Stimulated activated naive CD8-positive, alpha-beta T cell treated with anti-CD3 and anti-CD28 coated beads, Interleukin-15, Interleukin-2, amounts not matched to agents 100 U/mL and 50 U/mL, for 24 hours (primary cell): ENCODE measurements at regions not wholly inside any gene's neighbourhood (a gene's known extent, or its start where the extent isn't known, plus 50 kb on each side); places are given as distances from the start of the nearest gene placed in this dataset.
"Not testable (repeated sequence)": the region's sequence is repeated elsewhere in the genome, so short reads cannot be mapped to it uniquely, and the experiment has no call there.

ENCODE experiments used
- ATAC-seq: fragments of 150-1000 bp; cut with Tn5 transposase; one replicate; pipeline ENCODE4 v1.10.0; 2021
- DNase-seq: peaks from one replicate; pipeline ENCODE4 v3.0.0; 2021

GRCh38 chr7:113593455-113593854, 325.4 kb downstream of the PPP1R3A start:
- ATAC-seq = not testable (repeated sequence)

GRCh38 chr7:113592924-113593323, 325.9 kb downstream of the PPP1R3A start:
- not testable (repeated sequence) for DNase-seq, ATAC-seq

More at GRCh38 chr7:113593455-113593854, 325.4 kb downstream of the PPP1R3A start:
- not testable (repeated sequence) for DNase-seq

- DNase-seq = no peak
- ATAC-seq = no peak
These were observed 336.3 kb downstream of the PPP1R3A start for GRCh38 chr7:113582471-113582870.

- not testable (repeated sequence) for ATAC-seq, DNase-seq
These were observed 355.6 kb downstream of the PPP1R3A start for GRCh38 chr7:113563257-113563656.

DNA sequence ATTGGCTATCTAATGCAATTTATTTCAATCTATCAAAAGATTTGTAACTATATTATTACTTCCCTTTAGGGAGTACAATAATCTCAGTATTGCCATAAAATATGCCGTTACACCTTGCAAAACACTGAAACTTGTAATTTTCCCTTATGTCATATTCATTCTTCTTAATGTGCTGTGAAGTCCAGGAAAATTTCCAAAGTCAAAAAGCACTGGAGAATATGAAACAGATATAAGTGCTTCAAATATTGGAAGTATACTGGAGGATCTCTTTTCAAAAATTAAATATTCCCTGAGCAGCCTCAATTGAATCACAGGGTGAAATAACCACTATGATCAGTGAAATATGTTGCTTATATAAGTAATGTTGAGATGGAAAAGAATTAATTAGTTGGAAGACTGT, 356.0 kb downstream of the PPP1R3A start:
- DNase-seq = no peak

DNA sequence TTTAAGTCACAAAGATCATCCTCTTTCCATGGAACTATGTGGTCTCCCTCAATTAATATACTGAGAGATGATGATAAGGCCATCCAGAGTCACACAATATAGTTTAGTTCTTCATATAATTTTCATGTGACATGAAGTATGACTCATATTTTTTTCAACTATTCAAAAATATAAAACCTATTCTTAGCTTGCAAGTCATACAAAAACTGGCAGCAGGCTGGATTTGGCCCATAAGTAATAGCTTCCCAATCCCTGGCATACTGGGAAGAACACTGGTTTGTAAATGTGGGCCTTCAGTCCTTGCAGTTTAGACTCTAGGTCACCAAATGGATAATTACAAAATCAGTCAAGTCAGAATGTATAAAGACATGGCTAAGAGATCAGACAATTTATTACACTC, 356.6 kb downstream of the PPP1R3A start:
- ATAC-seq (no peak), DNase-seq (no peak)

More for the DNA sequence above, 356.0 kb downstream of the PPP1R3A start:
- no peak for ATAC-seq

- DNase-seq (no peak), ATAC-seq (no peak)
These were observed 357.4 kb downstream of the PPP1R3A start for GRCh38 chr7:113561446-113561845.

DNA sequence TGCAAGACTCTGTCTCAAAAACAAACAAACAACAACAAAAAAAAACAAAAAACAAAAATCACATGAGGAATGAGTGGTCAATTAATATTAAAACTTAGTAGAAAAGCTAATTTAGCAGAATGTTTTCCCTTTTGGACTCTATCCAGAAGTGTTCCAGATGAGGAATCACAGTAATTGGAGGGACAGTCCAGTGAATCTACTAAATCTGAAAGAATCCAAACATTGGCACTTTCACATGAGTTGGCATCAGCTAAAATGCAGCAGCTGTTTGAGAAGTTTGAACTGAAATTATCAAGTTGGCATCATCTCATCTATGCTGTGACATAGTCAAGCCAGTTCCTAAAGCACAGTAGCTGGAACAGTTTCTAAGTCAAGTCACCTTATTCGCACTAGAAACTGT, 367.8 kb downstream of the PPP1R3A start:
- no peak for ATAC-seq

GRCh38 chr7:113548561-113548960, 370.2 kb downstream of the PPP1R3A start:
- no peak for DNase-seq
- ATAC-seq = no peak

More for the DNA sequence above, 367.8 kb downstream of the PPP1R3A start:
- no peak for DNase-seq

GRCh38 chr7:113548137-113548536, 370.7 kb downstream of the PPP1R3A start:
- DNase-seq = no peak
- no peak for ATAC-seq

DNA sequence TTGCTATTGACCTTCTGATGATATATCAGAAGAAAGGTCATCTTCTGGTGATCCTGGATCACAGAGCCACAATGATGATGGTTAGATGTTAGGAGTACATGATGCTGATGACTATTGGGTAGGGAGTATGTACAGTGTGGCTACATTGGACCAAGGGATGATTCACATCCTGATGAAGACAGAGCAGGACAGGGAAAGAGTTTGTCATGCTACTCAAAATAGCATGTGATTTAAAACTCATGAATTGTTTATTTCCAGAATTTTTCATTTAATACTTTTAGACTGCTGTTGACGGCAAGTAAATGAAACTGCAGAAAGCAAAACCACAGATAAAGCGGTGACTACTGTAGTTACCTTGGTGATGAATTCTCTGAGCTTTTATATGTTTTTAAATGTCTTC, 397.3 kb downstream of the PPP1R3A start:
- ATAC-seq (no peak), DNase-seq (no peak)

GRCh38 chr7:113519472-113519871, 399.3 kb downstream of the PPP1R3A start:
- ATAC-seq = no peak

DNA sequence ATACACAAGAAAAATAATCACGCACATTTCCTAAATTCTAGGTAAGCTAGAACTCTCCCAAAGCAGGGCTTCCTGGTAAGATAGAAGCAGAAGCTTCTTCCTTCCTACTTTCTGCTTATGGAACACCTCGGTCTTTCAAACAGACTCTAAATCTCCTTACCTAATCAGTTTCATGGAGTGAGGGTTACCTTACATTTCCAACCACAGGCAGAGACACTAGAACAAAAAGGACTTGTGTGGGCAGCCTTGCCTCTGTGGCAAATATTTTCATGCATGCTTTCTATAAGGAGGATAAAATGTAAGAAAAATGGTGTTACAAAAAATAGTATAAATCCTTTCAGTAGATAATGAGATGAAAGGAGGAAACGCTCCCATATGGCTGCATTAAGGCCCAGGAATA, 386.3 kb upstream of the SMIM30 start:
- ATAC-seq (no peak), DNase-seq (no peak)

More at GRCh38 chr7:113519472-113519871, 399.3 kb downstream of the PPP1R3A start:
- DNase-seq = no peak

GRCh38 chr7:113504142-113504541, 385.8 kb upstream of the SMIM30 start:
- no peak for DNase-seq
- no peak for ATAC-seq

GRCh38 chr7:113496586-113496985, 378.2 kb upstream of the SMIM30 start:
- ATAC-seq, DNase-seq: not testable (repeated sequence)

DNA sequence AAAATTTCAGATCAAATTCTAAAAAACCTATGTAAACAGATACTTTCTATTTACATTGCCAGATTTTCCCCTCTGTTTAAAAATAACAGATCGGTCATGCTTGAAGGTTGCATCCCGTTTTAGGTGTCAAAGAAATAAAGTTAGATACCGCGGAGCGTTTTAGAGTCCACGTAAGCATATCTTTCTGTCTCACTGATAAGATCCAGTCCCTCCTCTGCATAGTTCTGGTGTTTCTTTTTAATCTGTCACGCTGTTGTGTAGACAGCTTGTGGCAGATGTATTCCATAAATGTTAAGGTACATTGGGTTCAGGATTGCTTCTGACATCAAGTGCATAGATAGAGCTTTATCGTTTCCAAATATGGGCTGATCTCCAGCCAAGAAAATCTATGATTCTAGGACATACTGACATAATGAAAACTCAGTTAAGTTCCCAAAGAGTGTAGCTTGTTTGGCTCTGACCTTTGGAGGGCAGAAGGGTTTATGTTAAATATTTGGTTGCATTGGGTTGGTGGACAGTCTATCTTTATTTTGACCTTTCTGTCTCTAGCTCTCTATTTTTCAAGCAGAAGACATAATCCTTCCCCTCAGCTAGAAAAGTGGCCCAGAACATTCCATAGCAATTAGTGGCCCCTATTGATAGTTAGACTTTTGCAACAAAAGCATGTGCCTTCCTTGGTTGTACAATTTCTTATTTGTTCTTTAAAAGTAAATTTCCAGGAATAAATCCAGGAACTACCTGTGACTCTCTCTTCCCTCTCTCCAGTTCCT, 376.6 kb upstream of the SMIM30 start:
- not testable (repeated sequence) for DNase-seq, ATAC-seq

DNA sequence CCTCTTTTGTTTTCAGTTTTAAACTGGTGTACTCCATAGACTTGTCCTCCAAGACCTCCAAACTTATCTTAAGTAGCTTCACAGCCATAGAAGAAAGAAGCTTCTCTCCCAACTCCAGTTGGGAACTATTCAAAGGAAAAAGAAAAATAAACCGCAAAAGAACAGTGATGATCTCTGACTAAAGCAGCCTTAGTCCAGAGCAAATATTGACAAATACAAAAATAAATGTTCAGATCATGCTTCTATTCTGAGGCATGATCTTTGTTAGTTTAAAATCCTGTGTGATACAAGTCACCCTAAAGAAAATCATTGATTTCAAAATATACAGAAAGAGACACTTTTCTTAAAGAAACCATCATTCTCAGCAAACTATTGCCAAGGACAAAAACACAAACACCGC, 373.0 kb upstream of the SMIM30 start:
- no peak for ATAC-seq

GRCh38 chr7:113487925-113488731, 369.8 kb upstream of the SMIM30 start:
- no peak for DNase-seq
- peak; percentile 32 for ATAC-seq

More for the DNA sequence above, 373.0 kb upstream of the SMIM30 start:
- DNase-seq = no peak

DNA sequence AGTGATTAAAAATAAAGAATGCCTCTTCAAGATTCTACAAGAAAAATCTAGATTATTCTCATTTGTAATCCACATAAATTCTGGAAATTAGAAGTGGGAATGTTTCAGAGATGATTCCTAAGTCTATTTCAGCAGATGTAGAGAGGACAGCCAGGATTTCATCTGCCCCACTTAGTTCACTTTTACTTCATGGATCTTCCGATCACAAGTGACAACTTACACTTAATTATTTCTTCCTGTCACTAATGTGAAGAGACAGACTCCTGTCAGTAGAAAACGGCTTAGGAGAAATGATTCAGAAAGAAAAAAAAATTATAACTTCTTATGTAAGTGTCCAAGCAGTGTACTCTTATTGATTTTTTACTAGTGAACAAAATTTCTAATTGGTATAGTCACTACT, 368.2 kb upstream of the SMIM30 start:
- ATAC-seq (no peak), DNase-seq (no peak)

- DNase-seq = no peak
- ATAC-seq = no peak
These were observed 365.3 kb upstream of the SMIM30 start for GRCh38 chr7:113483657-113484056.

DNA sequence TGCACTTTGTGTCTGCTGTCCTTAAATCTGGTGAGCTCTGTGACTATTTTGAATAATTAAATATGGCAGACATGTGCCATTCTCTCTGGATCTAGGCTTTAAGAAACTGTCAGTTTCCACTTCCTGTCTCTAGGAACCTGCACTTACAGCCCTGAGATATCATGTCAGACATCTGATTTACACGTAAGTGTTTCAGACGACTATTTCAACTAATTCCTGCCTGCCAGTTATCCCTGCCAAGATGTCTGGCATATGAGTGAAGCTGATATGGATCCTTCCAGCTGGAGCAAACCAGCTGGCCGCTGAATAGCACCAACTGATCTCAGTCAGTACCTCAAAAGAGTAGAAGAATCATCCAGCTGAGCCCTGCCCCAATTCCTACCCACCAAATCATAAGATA, 362.2 kb upstream of the SMIM30 start:
- no peak for ATAC-seq
- no peak for DNase-seq

- ATAC-seq (no peak), DNase-seq (no peak)
These were observed 345.9 kb upstream of the SMIM30 start for GRCh38 chr7:113464096-113464855.
